LoVo (cell line): ENCODE measurements at regions not wholly inside any gene's neighbourhood (a gene's known extent, or its start where the extent isn't known, plus 50 kb on each side); places are given as distances from the start of the nearest gene placed in this dataset.

Source experiments
- DNase-seq: peaks from one replicate; pipeline ENCODE4 v3.0.0-alpha.2; 2016; ENCODE audit warnings: low spot score

DNA sequence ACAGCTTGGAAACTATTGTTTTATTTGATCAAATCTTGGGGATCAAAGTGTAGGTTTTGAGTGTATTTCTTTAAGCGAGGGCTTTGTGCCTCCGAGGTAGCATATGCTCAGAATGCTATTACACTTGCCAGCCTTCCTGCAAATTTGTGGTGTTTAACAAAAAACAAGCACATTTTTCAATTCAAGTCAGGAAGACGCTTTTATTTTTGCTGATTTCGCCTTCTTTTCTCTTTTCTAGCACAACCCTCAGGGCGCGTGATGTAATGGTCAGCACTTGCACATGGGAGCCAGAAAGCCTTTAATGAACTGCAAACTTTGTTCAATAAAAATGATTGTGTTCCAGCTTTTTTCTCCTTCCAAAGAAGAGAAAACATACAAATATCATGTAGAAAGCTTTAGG is 466.5 kb downstream of the PRKD1 start:
- DNase-seq = no peak

DNA sequence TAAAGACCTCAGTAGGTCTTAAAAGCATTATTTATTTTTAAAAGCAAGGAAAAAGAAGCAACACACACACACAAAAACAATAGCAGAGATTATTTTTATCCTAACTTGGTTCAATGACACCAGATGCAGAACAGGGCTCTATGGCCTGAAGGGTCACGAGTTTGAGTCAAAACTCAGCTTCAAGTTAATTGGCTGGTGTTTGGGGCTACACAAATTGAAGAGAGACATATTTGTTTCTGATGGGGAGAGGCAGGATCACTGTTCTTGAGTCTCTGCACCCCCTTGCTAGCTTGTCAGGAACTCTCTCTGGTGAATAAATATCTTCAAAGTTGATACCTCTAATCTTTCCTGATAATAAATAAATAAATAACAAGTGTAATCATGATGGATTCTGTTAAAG is 466.1 kb downstream of the PRKD1 start:
- no peak for DNase-seq

DNA sequence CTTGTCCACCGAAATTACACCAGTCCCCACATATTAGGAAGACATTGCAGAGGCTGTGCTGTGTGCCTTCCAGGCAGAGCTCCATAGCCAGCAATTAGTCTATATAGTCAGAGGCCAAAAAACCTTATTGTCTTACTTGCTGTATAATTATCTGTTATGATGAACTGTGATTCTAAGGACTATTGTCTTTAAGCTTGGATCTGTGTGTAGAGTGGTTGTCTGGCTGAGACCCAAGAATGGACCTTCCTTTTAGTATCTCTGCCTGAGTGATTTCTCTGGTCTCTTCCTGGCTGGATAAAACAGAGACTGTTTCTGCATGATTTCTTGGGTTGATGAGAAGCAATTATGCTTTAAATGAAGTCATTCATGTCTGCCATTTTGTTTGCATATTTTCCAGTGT is 465.3 kb downstream of the PRKD1 start:
- DNase-seq = no peak

DNA sequence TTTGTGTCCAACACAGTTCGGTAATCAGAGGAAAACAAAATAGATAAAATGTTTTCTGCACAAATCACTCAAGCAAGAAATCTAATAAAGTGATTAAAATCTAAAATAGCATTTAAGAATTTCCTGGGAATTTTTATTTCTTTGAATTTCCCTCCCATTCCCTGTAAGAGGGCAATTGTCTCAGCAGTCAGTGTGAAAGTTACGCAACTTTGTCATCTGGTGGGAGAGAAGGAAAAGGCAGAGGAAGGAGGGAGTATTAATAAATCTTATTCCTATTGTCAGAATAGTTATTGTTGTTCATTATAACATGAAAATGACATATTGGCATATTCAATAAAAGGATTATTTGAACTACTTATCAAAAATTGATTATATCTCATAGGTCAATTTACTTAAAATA is 464.9 kb downstream of the PRKD1 start:
- no peak for DNase-seq

DNA sequence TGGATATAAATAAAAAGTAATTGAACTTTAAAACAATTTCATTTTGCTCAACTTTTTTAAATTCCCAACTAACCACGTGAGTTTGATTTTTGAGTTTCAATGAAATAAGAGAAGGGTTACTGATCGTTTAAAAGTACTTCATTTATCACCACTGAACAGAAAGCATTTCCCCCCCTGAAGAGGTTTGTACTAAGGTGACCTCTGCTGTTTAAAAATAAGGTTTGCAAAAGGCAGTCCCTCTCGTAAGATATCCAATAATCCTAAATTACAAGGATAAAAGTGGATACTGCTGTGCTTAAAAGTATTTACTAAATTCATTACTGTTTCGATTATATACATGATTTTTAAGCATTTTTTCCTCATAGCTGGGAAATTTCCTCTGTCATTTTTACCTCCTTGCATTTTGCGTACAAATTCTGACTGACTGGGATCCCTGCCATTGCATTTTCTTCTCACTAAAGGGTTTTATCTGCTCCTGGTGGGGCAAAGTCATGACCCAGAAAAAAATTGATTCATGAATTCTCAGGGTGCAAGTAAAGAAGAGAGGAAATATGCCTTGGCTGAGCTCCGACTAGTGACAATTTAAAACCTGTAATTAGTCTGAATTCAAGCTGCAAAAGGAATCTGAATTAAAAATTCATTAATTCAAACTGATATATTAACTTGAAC is 463.8 kb downstream of the PRKD1 start:
- no peak for DNase-seq

DNA sequence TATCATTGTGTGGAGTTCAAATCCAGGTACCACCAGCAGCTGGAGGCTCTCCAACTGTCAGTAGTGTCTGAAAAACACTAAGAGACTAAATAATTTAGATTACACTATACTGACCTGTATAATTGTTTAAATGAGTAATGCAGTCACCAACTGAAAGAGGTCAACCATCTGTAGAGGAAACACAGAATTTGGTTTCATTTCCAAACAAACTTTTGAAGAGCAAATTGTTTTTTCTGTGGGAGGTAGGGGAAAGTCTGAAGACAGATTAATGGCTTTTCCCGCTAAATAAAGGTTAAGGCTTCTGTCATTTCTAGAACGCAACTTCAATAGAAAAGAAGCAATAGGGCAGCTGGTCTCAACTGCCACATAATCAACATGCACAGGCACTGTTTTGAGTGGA is 462.6 kb downstream of the PRKD1 start:
- no peak for DNase-seq

DNA sequence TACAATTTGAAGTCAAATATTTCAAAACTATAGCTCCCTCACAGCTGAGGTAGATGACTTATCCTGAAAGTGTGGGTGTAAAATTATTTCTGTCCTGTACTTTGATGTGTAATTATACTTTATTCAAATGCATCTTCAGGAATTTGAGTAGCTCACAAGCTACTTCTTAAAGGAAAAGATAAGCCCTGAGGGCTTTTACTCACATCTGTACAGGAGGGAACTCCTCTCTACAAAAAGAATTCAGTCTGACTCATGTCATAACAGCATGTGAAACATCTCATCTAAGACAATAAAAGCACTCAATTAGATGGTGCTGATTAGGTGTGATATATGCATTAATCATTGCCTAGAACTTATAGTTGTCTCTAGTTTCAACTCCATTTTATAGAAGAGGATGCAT is 452.0 kb downstream of the PRKD1 start:
- no peak for DNase-seq

DNA sequence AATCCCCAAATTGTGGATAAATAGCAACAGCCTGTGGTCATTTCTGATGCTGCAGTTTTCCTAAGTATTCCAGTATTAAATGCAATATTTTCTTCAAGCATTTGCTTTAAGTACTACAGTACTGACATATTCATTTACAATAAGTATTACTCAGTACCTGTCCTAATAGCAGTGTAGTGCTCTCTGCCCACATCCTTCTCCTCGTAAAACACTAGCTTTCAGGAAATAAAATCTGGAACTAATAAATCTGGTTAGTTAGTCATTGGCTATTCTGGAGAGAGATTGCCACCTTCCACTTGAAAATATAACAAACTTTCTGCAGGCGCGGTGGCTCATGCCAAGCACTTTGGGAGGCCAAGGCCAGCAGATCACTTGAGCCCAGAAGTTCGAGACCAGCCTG is 441.5 kb downstream of the PRKD1 start:
- DNase-seq = no peak

DNA sequence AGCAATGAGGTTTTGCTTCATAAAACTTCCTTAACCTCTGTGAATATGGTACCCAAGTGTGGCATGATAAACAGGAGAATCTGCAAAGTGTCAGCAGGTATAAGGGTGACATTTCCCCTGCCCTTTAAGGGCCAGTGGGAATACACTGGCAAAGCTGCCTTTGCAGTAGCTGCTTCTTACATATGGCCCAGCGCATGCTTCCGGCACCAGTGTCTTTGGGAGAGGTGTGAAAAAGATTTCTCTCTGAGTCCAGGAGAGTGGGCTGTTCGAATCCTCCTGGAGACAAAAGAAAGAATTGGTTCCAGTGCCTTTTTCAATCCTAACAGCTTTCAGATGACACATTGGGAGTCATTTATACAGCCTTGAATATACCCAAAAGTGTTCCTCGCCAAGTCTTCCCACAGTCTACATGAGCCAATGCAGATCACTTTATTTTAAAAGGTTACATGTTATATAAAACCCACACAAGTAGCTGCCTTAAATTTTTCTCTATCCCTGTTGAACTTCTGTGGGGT is 437.7 kb downstream of the PRKD1 start:
- DNase-seq = no peak

DNA sequence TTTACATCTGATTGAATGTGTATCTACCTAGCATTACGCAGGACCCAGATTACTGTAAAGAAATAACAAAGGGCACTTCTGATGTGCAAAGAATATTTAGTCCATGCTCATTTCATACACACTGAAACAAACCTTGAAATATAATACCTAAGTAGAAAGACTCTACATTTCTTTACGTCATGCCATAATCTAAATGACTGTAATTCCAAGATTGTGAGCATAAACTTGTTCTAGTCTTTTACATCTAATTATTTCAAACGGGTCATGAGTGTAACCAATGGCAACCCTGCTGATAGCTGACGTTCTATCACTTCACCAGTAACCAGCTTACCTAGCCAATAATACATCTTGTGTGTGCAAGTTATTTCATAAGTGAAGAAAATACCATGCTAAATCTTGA is 433.8 kb downstream of the PRKD1 start:
- DNase-seq = no peak

DNA sequence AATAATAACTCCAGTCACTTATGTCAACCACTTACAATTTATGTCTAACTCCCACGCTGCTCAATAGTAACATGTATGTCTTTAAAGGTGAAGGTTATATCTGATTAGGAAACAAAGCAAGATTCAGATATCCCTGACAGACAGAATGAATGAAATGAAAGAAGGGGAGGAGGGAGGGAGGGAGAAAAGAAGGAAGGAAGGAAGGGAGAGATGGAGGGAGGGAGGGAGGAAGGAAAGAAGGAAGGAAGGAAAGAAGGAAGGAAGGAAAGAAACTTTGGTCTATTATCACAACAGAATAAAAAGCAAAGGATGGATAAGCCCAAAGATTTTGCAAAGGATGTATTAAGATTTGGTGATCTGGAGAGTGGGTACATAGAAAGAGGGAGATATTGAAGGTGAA is 433.3 kb downstream of the PRKD1 start:
- no peak for DNase-seq

DNA sequence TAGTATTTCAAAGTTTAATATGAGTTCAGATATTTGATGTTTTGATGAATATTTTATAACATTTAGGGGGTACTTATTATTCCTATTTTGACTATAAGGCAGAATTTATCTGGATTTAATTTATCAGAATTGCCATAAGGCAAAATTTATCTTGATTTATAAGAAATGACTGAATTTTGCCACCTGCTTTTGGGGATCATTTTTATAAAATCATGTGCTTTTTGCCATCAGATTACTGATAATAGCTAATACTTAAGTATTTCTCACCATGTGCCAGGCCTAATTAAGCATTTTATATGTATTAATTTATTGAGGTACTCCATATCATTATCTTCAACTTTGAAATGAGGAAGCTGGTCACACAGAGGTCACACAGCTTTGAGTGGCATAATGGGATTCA is 423.7 kb downstream of the PRKD1 start:
- no peak for DNase-seq

DNA sequence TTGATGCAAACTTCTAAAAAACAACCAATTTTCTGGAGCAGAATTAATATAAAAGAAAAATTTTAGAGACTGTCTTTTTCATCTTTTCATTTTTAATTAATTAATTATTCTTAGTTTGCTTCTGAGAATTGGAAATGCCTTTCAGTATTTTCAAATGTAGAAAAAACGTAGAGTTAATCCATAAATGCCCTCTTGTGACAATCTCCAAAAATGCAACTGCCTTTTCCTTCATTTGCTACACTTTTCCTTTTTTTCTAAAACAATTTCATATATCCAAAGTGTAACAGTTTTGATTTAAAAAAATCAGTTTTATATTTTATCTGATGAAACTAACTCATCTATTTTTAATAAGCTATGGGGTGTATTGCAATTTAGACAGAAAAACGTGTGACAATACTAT is 409.3 kb downstream of the PRKD1 start:
- no peak for DNase-seq

DNA sequence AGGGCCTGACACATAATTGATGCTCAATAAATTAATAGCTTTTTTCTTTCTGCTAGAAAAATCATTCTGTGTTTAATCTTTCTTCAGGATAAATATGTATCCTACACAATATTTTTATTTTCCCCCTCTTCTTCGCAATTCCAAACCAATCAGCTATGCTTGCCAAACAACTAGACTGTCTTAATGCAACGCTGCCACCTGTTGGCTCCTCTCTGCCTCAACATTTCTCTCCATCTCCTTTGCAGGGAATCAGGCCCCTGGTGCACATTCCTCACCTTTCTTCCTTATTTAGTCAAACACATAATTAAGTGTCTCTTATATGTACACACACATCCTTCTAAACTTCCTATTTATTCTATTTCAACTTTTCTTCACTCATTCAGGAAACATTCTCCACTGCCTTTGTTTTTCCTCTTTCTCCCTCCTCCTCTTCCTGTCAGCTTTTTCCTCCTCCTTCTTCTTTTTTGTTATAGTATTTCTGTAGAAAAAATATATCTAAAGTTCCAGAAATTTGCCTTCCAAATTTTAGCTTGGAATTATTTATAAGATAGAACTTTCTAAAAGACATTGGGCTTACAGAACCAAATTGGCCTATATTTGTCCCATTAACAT is 406.0 kb downstream of the PRKD1 start:
- DNase-seq = no peak
